H1 (cell line): ENCODE measurements at regions not wholly inside any gene's neighbourhood (a gene's known extent, or its start where the extent isn't known, plus 50 kb on each side); places are given as distances from the start of the nearest gene placed in this dataset.

Source experiments
- CTCF ChIA-PET: fragments of 300-600 bp; sonication (Branson Sonifier 250); formaldehyde crosslinking; loops from one replicate; lab custom pipeline; 2021; ENCODE audit not compliant: partially characterized antibody; lab: Charles Lee
- POLR2A ChIA-PET: fragments of 300-600 bp; sonication (Branson Sonifier 250); formaldehyde crosslinking; loops from one replicate; lab custom pipeline; 2021; ENCODE audit warnings: inconsistent platforms; ENCODE audit not compliant: partially characterized antibody; lab: Charles Lee
- DNase-seq, 2 experiments: peaks; one replicate each; pipeline versions ENCODE4 v3.0.0 to v3.0.0-alpha.2; 2010 to 2022; ENCODE audit warnings: low spot score in 2 of 2, low read depth in 1 of 2, mixed read lengths in 1 of 2
- FAIRE-seq: peaks from 2 replicates; lab custom pipeline; 2011; peaks lifted over from hg19 to GRCh38; lab: Jason Lieb, UNC
- H2AFZ ChIP-seq: 2 replicates; pipeline ENCODE4 v1.8.1; 2012; ENCODE audit warnings: low read length, inconsistent platforms
- H2AK5ac ChIP-seq: 2 replicates; pipeline ENCODE4 v1.6.1; 2013; ENCODE audit warnings: low read depth, low read length
- H2BK120ac ChIP-seq: replicated peaks from 2 replicates; pipeline ENCODE3; 2013; ENCODE audit warnings: low read depth, low read length, inconsistent platforms
- H2BK12ac ChIP-seq: 2 replicates; pipeline ENCODE4 v1.6.1; 2013; ENCODE audit warnings: low read depth, low read length
- H2BK15ac ChIP-seq: 2 replicates; pipeline ENCODE4 v1.6.1; 2013; ENCODE audit warnings: low read length
- H2BK20ac ChIP-seq: 2 replicates; pipeline ENCODE4 v1.6.1; 2013; ENCODE audit warnings: low read length
- H2BK5ac ChIP-seq: 2 replicates; pipeline ENCODE4 v1.6.1; 2013; ENCODE audit warnings: low read depth, low read length
- H3K14ac ChIP-seq: 2 replicates; pipeline ENCODE4 v1.6.1; 2013; ENCODE audit warnings: inconsistent platforms; ENCODE audit not compliant: insufficient read length
- H3K18ac ChIP-seq: 2 replicates; pipeline ENCODE4 v1.6.1; 2013; ENCODE audit warnings: low read length; ENCODE audit errors: extremely low read depth
- H3K23ac ChIP-seq: 2 replicates; pipeline ENCODE4 v1.6.1; 2013; ENCODE audit warnings: inconsistent platforms; ENCODE audit not compliant: insufficient read length
- H3K23me2 ChIP-seq: 2 replicates; pipeline ENCODE4 v1.6.1; 2013; ENCODE audit warnings: low read depth, low read length
- H3K27ac ChIP-seq: 2 replicates; pipeline ENCODE4 v1.6.1; 2011; ENCODE audit warnings: low read depth, low read length, inconsistent platforms
- H3K27me3 ChIP-seq, 4 experiments: replicated peaks in 1 of 4; 1 replicate in 1 of 4; 2 replicates in 3 of 4; pipeline versions ENCODE4 v1.6.1 to v1.8.1; 2011 to 2013; ENCODE audit warnings: low read length in 3 of 4, mild to moderate bottlenecking in 3 of 4, inconsistent platforms in 2 of 4, mixed read lengths in 2 of 4, moderate library complexity in 1 of 4; ENCODE audit not compliant: control insufficient read depth in 3 of 4, insufficient read depth in 3 of 4; ENCODE audit errors: extremely low read depth in 1 of 4
- H3K36me3 ChIP-seq, 4 experiments: 2 replicates each; pipeline versions ENCODE4 v1.6.1 to v1.8.1; 2011 to 2013; ENCODE audit warnings: mild to moderate bottlenecking in 4 of 4, low read length in 3 of 4, moderate library complexity in 2 of 4, control low read depth in 1 of 4, inconsistent platforms in 1 of 4; ENCODE audit not compliant: insufficient read depth in 4 of 4, control insufficient read depth in 2 of 4
- H3K4ac ChIP-seq: replicated peaks from 2 replicates; pipeline ENCODE3; 2013; ENCODE audit warnings: low read length, low read depth, mixed read lengths, inconsistent platforms; ENCODE audit not compliant: insufficient read length
- H3K4me1 ChIP-seq, 4 experiments: replicated peaks in 1 of 4; 1 replicate in 1 of 4; 2 replicates in 3 of 4; pipeline versions ENCODE4 v1.6.1 to v1.8.1; 2011 to 2013; ENCODE audit warnings: low read length in 3 of 4, inconsistent platforms in 2 of 4, mixed read lengths in 1 of 4; ENCODE audit not compliant: insufficient read depth in 4 of 4, control insufficient read depth in 3 of 4
- H3K4me2 ChIP-seq, 2 experiments: 2 replicates each; pipeline versions ENCODE4 v1.6.1 to v1.8.1; 2011 to 2013; ENCODE audit warnings: low read depth in 2 of 2, low read length in 2 of 2, control low read depth in 1 of 2, inconsistent platforms in 1 of 2, mild to moderate bottlenecking in 1 of 2; ENCODE audit not compliant: insufficient read depth in 1 of 2
- H3K4me3 ChIP-seq, 4 experiments: fragments of 200-600, 300-600 bp in 1 of 4; sonication (generic), shearing (Covaris generic), sonication (Bioruptor Twin) in 1 of 4; 2 replicates each; pipeline versions ENCODE4 v1.5.1 to v1.8.1; 2011 to 2016; ENCODE audit warnings: low read length in 4 of 4, low read depth in 3 of 4, control low read depth in 2 of 4, inconsistent platforms in 2 of 4, mild to moderate bottlenecking in 2 of 4, mixed read lengths in 1 of 4, moderate library complexity in 1 of 4; ENCODE audit not compliant: insufficient read depth in 2 of 4; ENCODE audit errors: extremely low read depth in 1 of 4
- H3K56ac ChIP-seq: replicated peaks from 2 replicates; pipeline ENCODE3; 2013; ENCODE audit warnings: low read depth, mild to moderate bottlenecking, mixed read lengths, low read length, inconsistent platforms; ENCODE audit not compliant: insufficient read length
- H3K79me1 ChIP-seq: 2 replicates; pipeline ENCODE4 v1.6.1; 2013; ENCODE audit warnings: low read depth, low read length, control low read depth
- H3K79me2 ChIP-seq, 2 experiments: 2 replicates each; pipeline versions ENCODE4 v1.6.1 to v1.8.1; 2012 to 2013; ENCODE audit warnings: low read length in 2 of 2, mild to moderate bottlenecking in 2 of 2, inconsistent platforms in 1 of 2; ENCODE audit not compliant: insufficient read depth in 2 of 2, control insufficient read depth in 1 of 2
- H3K9ac ChIP-seq, 4 experiments: replicated peaks in 1 of 4; 1 replicate in 1 of 4; 2 replicates in 3 of 4; pipeline versions ENCODE4 v1.6.1 to v1.8.1; 2011 to 2013; ENCODE audit warnings: low read depth in 3 of 4, low read length in 3 of 4, control low read depth in 2 of 4, mild to moderate bottlenecking in 2 of 4, moderate library complexity in 2 of 4, inconsistent platforms in 1 of 4; ENCODE audit errors: extremely low read depth in 1 of 4
- H3K9me3 ChIP-seq, 2 experiments: 2 replicates each; pipeline versions ENCODE4 v1.6.1 to v1.8.1; 2012 to 2013; ENCODE audit warnings: mild to moderate bottlenecking in 2 of 2, moderate library complexity in 2 of 2, control low read depth in 1 of 2, inconsistent platforms in 1 of 2, low read depth in 1 of 2, low read length in 1 of 2, mixed read lengths in 1 of 2; ENCODE audit not compliant: insufficient read depth in 2 of 2
- H4K20me1 ChIP-seq, 2 experiments: replicated peaks in 1 of 2; 2 replicates each; pipeline versions ENCODE3 to v1.8.1; 2011 to 2013; ENCODE audit warnings: inconsistent platforms in 2 of 2, low read length in 2 of 2, mild to moderate bottlenecking in 1 of 2; ENCODE audit not compliant: insufficient read depth in 2 of 2, control insufficient read depth in 1 of 2
- H4K5ac ChIP-seq: 2 replicates; pipeline ENCODE4 v1.6.1; 2013; ENCODE audit warnings: low read length, low read depth, mixed read lengths, inconsistent platforms; ENCODE audit not compliant: insufficient read length
- H4K8ac ChIP-seq: 2 replicates; pipeline ENCODE4 v1.8.0; 2013; ENCODE audit warnings: mild to moderate bottlenecking, moderate library complexity, low read length, inconsistent platforms; ENCODE audit not compliant: insufficient read depth; ENCODE audit errors: extremely low read depth
- H4K91ac ChIP-seq: replicated peaks from 2 replicates; pipeline ENCODE3; 2013; ENCODE audit warnings: low read length, mixed read lengths, inconsistent platforms; ENCODE audit not compliant: insufficient read length
- BACH1 ChIP-seq: IDR thresholded peaks from 2 replicates; pipeline ENCODE4 v1.6.1; 2012; ENCODE audit warnings: low read length, improper control_type of control experiment
- CHD1 ChIP-seq: IDR thresholded peaks from 2 replicates; pipeline ENCODE4 v1.6.1; 2012; ENCODE audit warnings: low read depth, low read length, improper control_type of control experiment
- CREB1 ChIP-seq: IDR thresholded peaks from 2 replicates; pipeline ENCODE4 v1.6.1; 2012; ENCODE audit warnings: inconsistent platforms
- JUND ChIP-seq: IDR thresholded peaks from 2 replicates; pipeline ENCODE4 v1.6.1; 2011; ENCODE audit warnings: mild to moderate bottlenecking, improper control_type of control experiment, low read length
- RNF2 ChIP-seq: fragments of 200-900, 300-1000 bp; sonication (generic); IDR thresholded peaks from 2 replicates; pipeline ENCODE4 v1.7.1; 2016; ENCODE audit warnings: borderline replicate concordance, low read depth, mild to moderate bottlenecking, antibody characterized with exemption, low read length; ENCODE audit not compliant: poor library complexity, severe bottlenecking; ENCODE audit errors: missing control alignments
- WGBS, 2 experiments: shearing (Covaris generic) in 1 of 2; methylation state at CpG; one replicate each; pipeline versions ENCODE4 v1.1.6 to v1.1.7; 2013 to 2015; ENCODE audit warnings: low lambda C conversion rate in 2 of 2, mixed read lengths in 2 of 2, inconsistent platforms in 1 of 2, low coverage in 1 of 2, missing lambda C conversion rate in 1 of 2; ENCODE audit not compliant: insufficient replicate concordance in 2 of 2, insufficient coverage in 1 of 2, insufficient read length in 1 of 2; ENCODE audit errors: extremely low coverage in 1 of 2, missing lambda C conversion rate in 1 of 2; 5-methylcytosine and 5-hydroxymethylcytosine counted together

- Histone ChIP-seq H3K23ac (no peak overlapping the region), H3K23me2 (no peaks in the 10 kb centered on the region), H3K4me1 (no peaks in the 10 kb centered on the region), H3K36me3 (no peaks in the 10 kb centered on the region), H3K27me3 (no peaks in the 10 kb centered on the region), H3K4me2 (no peak overlapping the region), H3K56ac (no peak overlapping the region), H3K27ac (no peak overlapping the region), H2BK120ac (no peak overlapping the region), H2AK5ac (no peak overlapping the region), H2AFZ (no peak overlapping the region), H3K4me3 (no peak overlapping the region), H3K14ac (no peak overlapping the region), H3K79me2 (no peaks in the 10 kb centered on the region), H3K9ac (no peak overlapping the region), H3K79me1 (no peaks in the 10 kb centered on the region), H4K91ac (no peak overlapping the region), H2BK12ac (no peak overlapping the region), H3K18ac (no peak overlapping the region), H3K4ac (no peak overlapping the region), H2BK15ac (no peak overlapping the region), H4K20me1 (no peaks in the 10 kb centered on the region), H3K9me3 (no peaks in the 10 kb centered on the region), H2BK20ac (no peak overlapping the region), H4K8ac (no peak overlapping the region), H2BK5ac (no peak overlapping the region), H4K5ac (no peak overlapping the region)
- 81% methylated on average over 1 of the region's 1 CpG; no CpG with 5 or more reads in 1 of the 2 experiments for WGBS, 2 experiments
- POLR2A ChIA-PET = no interaction called here
- FAIRE-seq (no peak), DNase-seq (no peak)
- CTCF ChIA-PET = no interaction called here
- TF ChIP-seq BACH1 (no peak), RNF2 (no peak), CHD1 (no peak), JUND (no peak), CREB1 (no peak)
These were observed 141.0 kb upstream of the AGTR1 start for GRCh38 chr3:148556664-148557063.
